Activated CD8-positive, alpha-beta memory T cell treated with anti-CD3 and anti-CD28 coated beads for 4 hours (primary cell): ENCODE measurements at regions not wholly inside any gene's neighbourhood (a gene's known extent, or its start where the extent isn't known, plus 50 kb on each side); places are given as distances from the start of the nearest gene placed in this dataset.
A peak's percentile ranks its signal among the peaks of the same experiment; 100 is the strongest.

Source experiments
- DNase-seq, 2 donors: peaks; one replicate each; pipeline ENCODE4 v3.0.0-alpha.2; 2020; ENCODE audit warnings: low read depth in 2 of 2

- no peak for DNase-seq
Measured at GRCh38 chr3:44055951-44056350, 185.7 kb upstream of the TOPAZ1 start.

GRCh38 chr3:44056446-44057240, 185.0 kb upstream of the TOPAZ1 start:
- no peak for DNase-seq

GRCh38 chr3:44058022-44058867, 183.4 kb upstream of the TOPAZ1 start:
- DNase-seq, result peak; percentile 12 to 32

GRCh38 chr3:44058868-44059203, 182.8 kb upstream of the TOPAZ1 start:
- no peak for DNase-seq

- DNase-seq, result no peak
Measured at GRCh38 chr3:44060164-44060563, 181.5 kb upstream of the TOPAZ1 start.

GRCh38 chr3:44061268-44061667, 180.4 kb upstream of the TOPAZ1 start:
- no peak for DNase-seq

GRCh38 chr3:44061961-44062360, 179.7 kb upstream of the TOPAZ1 start:
- DNase-seq, result no peak

- DNase-seq, result no peak
Measured at GRCh38 chr3:44065311-44066094, 176.2 kb upstream of the TOPAZ1 start.

- DNase-seq, result no peak
Measured at GRCh38 chr3:44066806-44067205, 174.9 kb upstream of the TOPAZ1 start.

GRCh38 chr3:44067431-44067830, 174.3 kb upstream of the TOPAZ1 start:
- no peak for DNase-seq

GRCh38 chr3:44068753-44069152, 172.9 kb upstream of the TOPAZ1 start:
- no peak for DNase-seq

GRCh38 chr3:44069276-44069675, 172.4 kb upstream of the TOPAZ1 start:
- no peak for DNase-seq

GRCh38 chr3:44070841-44071546, 170.7 kb upstream of the TOPAZ1 start:
- DNase-seq, result no peak

- DNase-seq, result no peak
Measured at GRCh38 chr3:44072601-44073540, 168.8 kb upstream of the TOPAZ1 start.

- DNase-seq, result no peak
Measured at GRCh38 chr3:44074181-44074580, 167.5 kb upstream of the TOPAZ1 start.

- no peak for DNase-seq
Measured at GRCh38 chr3:44076221-44076829, 165.4 kb upstream of the TOPAZ1 start.

- DNase-seq, result no peak
Measured at GRCh38 chr3:44077267-44077666, 164.4 kb upstream of the TOPAZ1 start.

- no peak for DNase-seq
Measured at GRCh38 chr3:44078863-44079262, 162.8 kb upstream of the TOPAZ1 start.

GRCh38 chr3:44079916-44080315, 161.8 kb upstream of the TOPAZ1 start:
- DNase-seq, result no peak

GRCh38 chr3:44080474-44081072, 161.1 kb upstream of the TOPAZ1 start:
- DNase-seq, result no peak
